Parathyroid adenoma (tissue), 2 donors: ENCODE measurements at regions not wholly inside any gene's neighbourhood (a gene's known extent, or its start where the extent isn't known, plus 50 kb on each side); places are given as distances from the start of the nearest gene placed in this dataset.

Experiments used
- H2AFZ ChIP-seq: fragments of 300-600 bp; sonication (generic); one replicate; pipeline ENCODE4 v1.7.0; 2017; ENCODE audit warnings: antibody characterized with exemption, mild to moderate bottlenecking
- H3K27ac ChIP-seq: fragments of 300-600 bp; sonication (generic); one replicate; pipeline ENCODE4 v1.7.0; 2017
- H3K27me3 ChIP-seq: fragments of 300-600 bp; sonication (generic); one replicate; pipeline ENCODE4 v1.7.0; 2017; ENCODE audit warnings: low read length; ENCODE audit not compliant: control insufficient read depth, insufficient read depth
- H3K36me3 ChIP-seq: fragments of 300-600 bp; sonication (generic); one replicate; pipeline ENCODE4 v1.7.0; 2017; ENCODE audit warnings: low read length; ENCODE audit not compliant: control insufficient read depth, insufficient read depth
- H3K4me1 ChIP-seq: fragments of 300-600 bp; sonication (generic); one replicate; pipeline ENCODE4 v1.7.0; 2017; ENCODE audit warnings: control low read depth
- H3K4me2 ChIP-seq: fragments of 300-600 bp; sonication (generic); one replicate; pipeline ENCODE4 v1.7.0; 2017; ENCODE audit warnings: low read length
- H3K4me3 ChIP-seq: fragments of 300-600 bp; sonication (generic); one replicate; pipeline ENCODE4 v1.7.0; 2017; ENCODE audit warnings: low read depth, low read length
- H3K79me2 ChIP-seq: fragments of 300-600 bp; sonication (generic); one replicate; pipeline ENCODE4 v1.7.0; 2017; ENCODE audit warnings: control low read depth
- H3K9ac ChIP-seq: fragments of 300-600 bp; sonication (generic); one replicate; pipeline ENCODE4 v1.7.0; 2017; ENCODE audit warnings: mild to moderate bottlenecking
- H3K9me3 ChIP-seq: fragments of 300-600 bp; sonication (generic); one replicate; pipeline ENCODE4 v1.7.0; 2017; ENCODE audit warnings: low read length; ENCODE audit not compliant: control insufficient read depth
- TF ChIP-seq, protein P1 (sequence below): fragments of 300-600 bp; sonication (generic); IDR thresholded peaks from one replicate; pipeline ENCODE4 v1.7.0; 2017; ENCODE audit warnings: antibody characterized with exemption, mild to moderate bottlenecking
- donor health status: primary hyperparathyroidism.

DNA sequence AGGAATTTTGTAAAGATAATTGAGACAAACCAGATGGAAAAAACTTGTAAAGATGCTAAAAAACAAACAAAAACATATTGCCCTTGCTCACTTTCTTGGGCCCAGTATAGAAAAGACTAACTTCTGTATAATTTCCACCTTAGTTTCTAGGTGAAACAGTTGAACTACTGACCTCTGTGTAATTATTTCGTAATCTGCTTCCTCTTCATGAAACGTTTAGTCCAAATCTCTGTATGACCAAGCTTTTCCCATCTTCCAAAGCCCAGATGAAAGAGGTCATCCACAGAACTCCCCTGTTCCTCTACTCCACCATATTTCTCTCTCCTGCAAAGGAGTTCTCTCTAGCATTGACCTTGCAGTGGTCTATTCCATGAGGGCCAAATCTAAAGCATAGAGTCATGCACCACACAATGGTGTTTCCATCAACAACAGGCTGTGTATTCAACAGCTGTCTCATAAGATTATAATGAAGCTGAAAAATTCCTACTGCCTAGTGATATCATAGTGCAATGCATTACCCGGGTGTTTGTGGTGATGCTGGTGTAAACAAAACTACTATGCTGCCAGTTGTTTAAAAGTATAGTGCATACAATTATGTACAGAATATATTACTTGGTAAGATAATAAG, 647.6 kb downstream of the TNS3 start:
- no peaks in the 10 kb centered on the region for H3K9me3 ChIP-seq
- no peaks in the 10 kb centered on the region for H3K36me3 ChIP-seq
- TF ChIP-seq, protein P1, sequence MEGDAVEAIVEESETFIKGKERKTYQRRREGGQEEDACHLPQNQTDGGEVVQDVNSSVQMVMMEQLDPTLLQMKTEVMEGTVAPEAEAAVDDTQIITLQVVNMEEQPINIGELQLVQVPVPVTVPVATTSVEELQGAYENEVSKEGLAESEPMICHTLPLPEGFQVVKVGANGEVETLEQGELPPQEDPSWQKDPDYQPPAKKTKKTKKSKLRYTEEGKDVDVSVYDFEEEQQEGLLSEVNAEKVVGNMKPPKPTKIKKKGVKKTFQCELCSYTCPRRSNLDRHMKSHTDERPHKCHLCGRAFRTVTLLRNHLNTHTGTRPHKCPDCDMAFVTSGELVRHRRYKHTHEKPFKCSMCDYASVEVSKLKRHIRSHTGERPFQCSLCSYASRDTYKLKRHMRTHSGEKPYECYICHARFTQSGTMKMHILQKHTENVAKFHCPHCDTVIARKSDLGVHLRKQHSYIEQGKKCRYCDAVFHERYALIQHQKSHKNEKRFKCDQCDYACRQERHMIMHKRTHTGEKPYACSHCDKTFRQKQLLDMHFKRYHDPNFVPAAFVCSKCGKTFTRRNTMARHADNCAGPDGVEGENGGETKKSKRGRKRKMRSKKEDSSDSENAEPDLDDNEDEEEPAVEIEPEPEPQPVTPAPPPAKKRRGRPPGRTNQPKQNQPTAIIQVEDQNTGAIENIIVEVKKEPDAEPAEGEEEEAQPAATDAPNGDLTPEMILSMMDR = no peak
- H3K4me2 ChIP-seq = no peak overlapping the region
- no peaks in the 10 kb centered on the region for H3K27me3 ChIP-seq
- H3K79me2 ChIP-seq = no peaks in the 10 kb centered on the region
- H3K27ac ChIP-seq = no peak overlapping the region
- no peak overlapping the region for H2AFZ ChIP-seq
- no peaks in the 10 kb centered on the region for H3K4me1 ChIP-seq
- H3K4me3 ChIP-seq = no peak overlapping the region
- H3K9ac ChIP-seq = no peak overlapping the region

- no peaks in the 10 kb centered on the region for H3K36me3 ChIP-seq
- no peak overlapping the region for H2AFZ ChIP-seq
- H3K4me2 ChIP-seq = no peak overlapping the region
- no peak overlapping the region for H3K4me3 ChIP-seq
- no peaks in the 10 kb centered on the region for H3K9me3 ChIP-seq
- no peaks in the 10 kb centered on the region for H3K4me1 ChIP-seq
- TF ChIP-seq, protein P1 = no peak
- H3K27me3 ChIP-seq = no peaks in the 10 kb centered on the region
- no peak overlapping the region for H3K9ac ChIP-seq
- no peak overlapping the region for H3K27ac ChIP-seq
- H3K79me2 ChIP-seq = no peaks in the 10 kb centered on the region
Measured at GRCh38 chr7:46933596-46933995, 648.3 kb downstream of the TNS3 start.

- no peak overlapping the region for H3K27ac ChIP-seq
- TF ChIP-seq, protein P1 = no peak
- no peak overlapping the region for H2AFZ ChIP-seq
- H3K9me3 ChIP-seq = no peaks in the 10 kb centered on the region
- H3K36me3 ChIP-seq = no peaks in the 10 kb centered on the region
- H3K9ac ChIP-seq = no peak overlapping the region
- H3K4me3 ChIP-seq = no peak overlapping the region
- H3K4me1 ChIP-seq = no peaks in the 10 kb centered on the region
- H3K79me2 ChIP-seq = no peaks in the 10 kb centered on the region
- no peaks in the 10 kb centered on the region for H3K27me3 ChIP-seq
- H3K4me2 ChIP-seq = no peak overlapping the region
Measured at GRCh38 chr7:46932676-46933424, 649.1 kb downstream of the TNS3 start.

DNA sequence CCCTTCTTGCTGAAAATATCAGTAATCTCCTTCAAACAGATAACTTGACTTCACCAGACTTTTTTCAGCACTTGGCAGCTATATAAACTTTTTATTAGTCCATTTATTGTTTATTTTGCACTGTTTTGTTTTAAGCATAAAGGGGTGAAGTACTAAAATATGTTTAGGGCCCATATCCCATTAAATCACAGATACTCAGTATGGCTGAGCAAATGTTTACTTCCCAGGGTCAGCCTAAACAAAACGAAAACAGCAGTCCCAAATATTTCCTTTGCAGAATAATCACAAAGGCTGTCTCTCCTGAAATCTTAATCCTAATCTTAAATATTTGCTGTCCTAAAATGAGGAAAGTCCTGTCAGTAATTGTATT, 649.6 kb downstream of the TNS3 start:
- Histone ChIP-seq H3K36me3 (no peaks in the 10 kb centered on the region), H3K4me2 (no peak overlapping the region), H3K4me1 (no peaks in the 10 kb centered on the region), H3K27ac (no peak overlapping the region), H3K79me2 (no peaks in the 10 kb centered on the region), H3K4me3 (no peak overlapping the region), H2AFZ (no peak overlapping the region), H3K27me3 (no peaks in the 10 kb centered on the region), H3K9ac (no peak overlapping the region), H3K9me3 (no peaks in the 10 kb centered on the region)
- TF ChIP-seq, protein P1 = no peak

DNA sequence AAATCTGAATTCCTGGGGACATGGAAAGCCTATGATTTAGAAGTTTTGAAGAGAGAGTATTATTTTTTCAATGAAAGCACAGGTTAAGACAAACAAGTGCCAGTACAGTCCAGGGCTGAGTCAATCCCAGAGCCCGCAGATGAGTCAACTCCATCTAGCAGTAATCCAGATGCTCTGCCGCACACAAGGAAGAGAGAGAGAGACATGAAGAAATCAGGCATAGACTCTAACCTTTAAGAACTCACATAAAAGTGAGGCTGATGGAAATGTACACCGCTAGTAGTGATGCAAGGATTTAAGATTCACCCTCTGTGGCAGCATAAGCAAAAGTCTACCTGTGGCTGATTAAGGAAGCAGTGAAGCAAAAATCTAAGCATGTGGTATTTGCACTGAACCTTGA, 651.5 kb downstream of the TNS3 start:
- Histone ChIP-seq H3K27me3 (no peaks in the 10 kb centered on the region), H3K4me3 (no peak overlapping the region), H2AFZ (no peak overlapping the region), H3K4me1 (no peaks in the 10 kb centered on the region), H3K36me3 (no peaks in the 10 kb centered on the region), H3K9me3 (no peaks in the 10 kb centered on the region), H3K9ac (no peak overlapping the region), H3K4me2 (no peak overlapping the region), H3K27ac (no peak overlapping the region), H3K79me2 (no peaks in the 10 kb centered on the region)
- TF ChIP-seq, protein P1 = no peak
